GM23338 (cell line): ENCODE measurements at regions not wholly inside any gene's neighbourhood (a gene's known extent, or its start where the extent isn't known, plus 50 kb on each side); places are given as distances from the start of the nearest gene placed in this dataset.

ENCODE experiments used
- ATAC-seq: fragments of 200-7000 bp; cut with Tn5 transposase; 3 replicates; pipeline ENCODE4 v1.9.1; 2020
- DNase-seq: peaks from one replicate; pipeline ENCODE4 v3.0.0-alpha.2; 2015; ENCODE audit warnings: low spot score
- H2AFZ ChIP-seq: fragments of 200-600 bp; sonication (generic); 2 replicates; pipeline ENCODE4 v1.8.0; 2016; ENCODE audit warnings: antibody characterized with exemption, mild to moderate bottlenecking, moderate library complexity
- H3F3A ChIP-seq: fragments of 200-600 bp; sonication (generic); replicated peaks from 2 replicates; pipeline ENCODE4 v1.8.0; 2017; ENCODE audit warnings: antibody characterized with exemption, mixed run types, low read depth
- H3K27ac ChIP-seq: fragments of 200-600 bp; sonication (generic); 2 replicates; pipeline ENCODE4 v1.6.1; 2016; ENCODE audit warnings: low read depth
- H3K27me3 ChIP-seq: fragments of 200-600 bp; sonication (generic); 2 replicates; pipeline ENCODE4 v1.8.0; 2016; ENCODE audit warnings: mild to moderate bottlenecking, mixed run types, moderate library complexity; ENCODE audit not compliant: insufficient read depth
- H3K36me3 ChIP-seq: fragments of 200-600 bp; sonication (generic); 2 replicates; pipeline ENCODE4 v1.8.0; 2016; ENCODE audit warnings: mild to moderate bottlenecking; ENCODE audit not compliant: insufficient read depth
- H3K4me1 ChIP-seq: fragments of 200-600 bp; sonication (generic); 2 replicates; pipeline ENCODE4 v1.8.0; 2016; ENCODE audit warnings: mild to moderate bottlenecking, moderate library complexity; ENCODE audit not compliant: insufficient read depth
- H3K4me2 ChIP-seq: fragments of 200-600 bp; sonication (generic); 2 replicates; pipeline ENCODE4 v1.7.1; 2017; ENCODE audit warnings: mixed run types
- H3K4me3 ChIP-seq: fragments of 200-600 bp; sonication (generic); 2 replicates; pipeline ENCODE4 v1.6.1; 2016; ENCODE audit warnings: mixed run types
- H3K79me2 ChIP-seq: fragments of 200-600 bp; sonication (generic); replicated peaks from 2 replicates; pipeline ENCODE4 v1.8.0; 2017; ENCODE audit warnings: mild to moderate bottlenecking; ENCODE audit not compliant: insufficient read depth
- H3K9me2 ChIP-seq: fragments of 200-600 bp; sonication (generic); 2 replicates; pipeline ENCODE4 v1.8.0; 2017; ENCODE audit not compliant: insufficient read depth
- H4K20me1 ChIP-seq: fragments of 200-600 bp; sonication (generic); replicated peaks from 2 replicates; pipeline ENCODE4 v1.8.0; 2017; ENCODE audit warnings: mild to moderate bottlenecking; ENCODE audit not compliant: insufficient read depth
- H3K27ac Mint-ChIP-seq: 2 replicates; pipeline ENCODE4 v1.8.0; 2020; ENCODE audit warnings: inconsistent platforms, mild to moderate bottlenecking, moderate library complexity, mixed read lengths
- H3K27me3 Mint-ChIP-seq: 3 replicates; pipeline ENCODE4 v1.8.0; 2022; ENCODE audit warnings: low read depth, mild to moderate bottlenecking, moderate library complexity, mixed read lengths, inconsistent platforms; ENCODE audit not compliant: insufficient read depth, poor library complexity
- H3K36me3 Mint-ChIP-seq: 3 replicates; pipeline ENCODE4 v1.8.0; 2021; ENCODE audit warnings: low read depth, mild to moderate bottlenecking, inconsistent platforms, moderate library complexity, mixed read lengths
- H3K4me1 Mint-ChIP-seq: 3 replicates; pipeline ENCODE4 v1.8.0; 2020; ENCODE audit warnings: mild to moderate bottlenecking, inconsistent platforms, mixed read lengths
- H3K4me3 Mint-ChIP-seq: 3 replicates; pipeline ENCODE4 v1.8.0; 2021; ENCODE audit warnings: moderate library complexity, mild to moderate bottlenecking, inconsistent platforms, mixed read lengths
- H3K9me3 Mint-ChIP-seq: 3 replicates; pipeline ENCODE4 v1.8.0; 2020; ENCODE audit warnings: moderate library complexity, mild to moderate bottlenecking, inconsistent platforms, mixed read lengths
- CREB1 ChIP-seq: fragments of 250-450 bp; sonication (Bioruptor Pico); IDR thresholded peaks from 2 replicates; pipeline ENCODE4 v1.5.0; 2020; ENCODE audit warnings: low read depth, mild to moderate bottlenecking, moderate library complexity
- CTCF ChIP-seq, 2 experiments: fragments of 200-600 bp in 1 of 2; sonication (generic) in 1 of 2; conservative IDR thresholded peaks; 2 replicates each; pipeline versions ENCODE4 v1.5.1 to v1.6.1; 2016 to 2017; ENCODE audit warnings: antibody characterized with exemption in 2 of 2, low read depth in 2 of 2, mild to moderate bottlenecking in 2 of 2, moderate library complexity in 1 of 2
- EZH2 ChIP-seq: fragments of 200-600 bp; sonication (generic); IDR thresholded peaks from one replicate; pipeline ENCODE4 v1.8.0; 2017; ENCODE audit warnings: antibody characterized with exemption, mild to moderate bottlenecking, low read depth; ENCODE audit not compliant: unreplicated experiment
- JUNB ChIP-seq: IDR thresholded peaks from one replicate; pipeline ENCODE4 v1.6.1; 2016; ENCODE audit warnings: antibody characterized with exemption; ENCODE audit not compliant: unreplicated experiment
- NANOG ChIP-seq: IDR thresholded peaks from 2 replicates; pipeline ENCODE4 v1.6.1; 2016; ENCODE audit warnings: antibody characterized with exemption, borderline replicate concordance
- ZNF331 ChIP-seq: fragments of 250-450 bp; sonication (Bioruptor Pico); IDR thresholded peaks from 2 replicates; pipeline ENCODE4 v1.5.0; 2020; ENCODE audit warnings: low read depth, mild to moderate bottlenecking, moderate library complexity
- TF ChIP-seq, protein P1 (sequence below): IDR thresholded peaks from 2 replicates; pipeline ENCODE4 v1.6.1; 2016; ENCODE audit warnings: antibody characterized with exemption
- TF ChIP-seq, protein P2 (sequence below): fragments of 250-450 bp; sonication (Bioruptor Pico); IDR thresholded peaks from 2 replicates; pipeline ENCODE4 v1.5.0; 2020; ENCODE audit warnings: mild to moderate bottlenecking, moderate library complexity

GRCh38 chr10:47241946-47242867 is 57.8 kb upstream of the GDF10 start (continued):
- no peak for TF ChIP-seq CTCF (conservative IDR thresholded peaks at IDR 0.05; ENCODE audit: low read depth in 2 of 2)
- TF ChIP-seq JUNB: no peak
- TF ChIP-seq, protein P1, sequence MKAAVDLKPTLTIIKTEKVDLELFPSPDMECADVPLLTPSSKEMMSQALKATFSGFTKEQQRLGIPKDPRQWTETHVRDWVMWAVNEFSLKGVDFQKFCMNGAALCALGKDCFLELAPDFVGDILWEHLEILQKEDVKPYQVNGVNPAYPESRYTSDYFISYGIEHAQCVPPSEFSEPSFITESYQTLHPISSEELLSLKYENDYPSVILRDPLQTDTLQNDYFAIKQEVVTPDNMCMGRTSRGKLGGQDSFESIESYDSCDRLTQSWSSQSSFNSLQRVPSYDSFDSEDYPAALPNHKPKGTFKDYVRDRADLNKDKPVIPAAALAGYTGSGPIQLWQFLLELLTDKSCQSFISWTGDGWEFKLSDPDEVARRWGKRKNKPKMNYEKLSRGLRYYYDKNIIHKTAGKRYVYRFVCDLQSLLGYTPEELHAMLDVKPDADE: no peak

DNA sequence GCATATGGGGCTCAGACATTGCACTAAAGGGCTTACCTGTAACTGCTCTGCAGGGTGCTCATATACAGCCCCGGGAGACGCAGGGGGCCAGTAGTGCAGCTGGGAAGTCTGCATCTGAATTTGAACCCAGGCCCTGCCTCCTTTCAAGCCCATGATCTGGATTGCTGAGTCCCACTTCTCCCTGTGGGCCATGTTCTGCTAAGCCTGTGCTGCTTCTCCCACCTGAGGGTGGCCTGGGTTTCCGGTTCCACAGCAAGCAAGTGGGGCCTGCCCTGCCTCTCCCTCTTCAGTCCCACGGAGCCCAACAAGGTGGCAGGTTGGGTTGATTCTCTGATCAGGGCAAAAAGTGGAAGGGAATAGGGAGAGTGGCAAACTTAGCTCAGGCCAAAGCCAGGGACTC is 56.6 kb upstream of the GDF10 start:
- Histone ChIP-seq H3K4me3 (no peak overlapping the region), H3K36me3 (no peaks in the 10 kb centered on the region), H3K79me2 (no peaks in the 10 kb centered on the region), H4K20me1 (no peaks in the 10 kb centered on the region), H3K4me2 (no peak overlapping the region), H3K4me1 (no peaks in the 10 kb centered on the region), H3K27ac (no peak overlapping the region), H2AFZ (no peak overlapping the region), H3K27me3 (no peaks in the 10 kb centered on the region), H3K9me2 (peaks cover 6% of the 10 kb centered on the region; the same call in 1 of the 2 replicates), H3F3A (no peaks in the 10 kb centered on the region)
- no peaks in the 10 kb centered on the region for H3K36me3 Mint-ChIP-seq
- peaks cover 3% of the 10 kb centered on the region; the same call in 1 of the 3 replicates for H3K4me1 Mint-ChIP-seq
- DNase-seq (no peak), ATAC-seq (no peak)
- H3K4me3 Mint-ChIP-seq: no peak overlapping the region
- no peak overlapping the region for H3K27ac Mint-ChIP-seq
- H3K27me3 Mint-ChIP-seq: peaks cover 4% of the 10 kb centered on the region
- no peaks in the 10 kb centered on the region for H3K9me3 Mint-ChIP-seq
- TF ChIP-seq CREB1 (CRISPR knock-in tag) (no peak), JUNB (no peak), CTCF (conservative IDR thresholded peaks at IDR 0.05; ENCODE audit: low read depth in 2 of 2) (no peak), EZH2 (no peak), ZNF331 (CRISPR knock-in tag) (no peak), NANOG (no peak)
- TF ChIP-seq, protein P2, sequence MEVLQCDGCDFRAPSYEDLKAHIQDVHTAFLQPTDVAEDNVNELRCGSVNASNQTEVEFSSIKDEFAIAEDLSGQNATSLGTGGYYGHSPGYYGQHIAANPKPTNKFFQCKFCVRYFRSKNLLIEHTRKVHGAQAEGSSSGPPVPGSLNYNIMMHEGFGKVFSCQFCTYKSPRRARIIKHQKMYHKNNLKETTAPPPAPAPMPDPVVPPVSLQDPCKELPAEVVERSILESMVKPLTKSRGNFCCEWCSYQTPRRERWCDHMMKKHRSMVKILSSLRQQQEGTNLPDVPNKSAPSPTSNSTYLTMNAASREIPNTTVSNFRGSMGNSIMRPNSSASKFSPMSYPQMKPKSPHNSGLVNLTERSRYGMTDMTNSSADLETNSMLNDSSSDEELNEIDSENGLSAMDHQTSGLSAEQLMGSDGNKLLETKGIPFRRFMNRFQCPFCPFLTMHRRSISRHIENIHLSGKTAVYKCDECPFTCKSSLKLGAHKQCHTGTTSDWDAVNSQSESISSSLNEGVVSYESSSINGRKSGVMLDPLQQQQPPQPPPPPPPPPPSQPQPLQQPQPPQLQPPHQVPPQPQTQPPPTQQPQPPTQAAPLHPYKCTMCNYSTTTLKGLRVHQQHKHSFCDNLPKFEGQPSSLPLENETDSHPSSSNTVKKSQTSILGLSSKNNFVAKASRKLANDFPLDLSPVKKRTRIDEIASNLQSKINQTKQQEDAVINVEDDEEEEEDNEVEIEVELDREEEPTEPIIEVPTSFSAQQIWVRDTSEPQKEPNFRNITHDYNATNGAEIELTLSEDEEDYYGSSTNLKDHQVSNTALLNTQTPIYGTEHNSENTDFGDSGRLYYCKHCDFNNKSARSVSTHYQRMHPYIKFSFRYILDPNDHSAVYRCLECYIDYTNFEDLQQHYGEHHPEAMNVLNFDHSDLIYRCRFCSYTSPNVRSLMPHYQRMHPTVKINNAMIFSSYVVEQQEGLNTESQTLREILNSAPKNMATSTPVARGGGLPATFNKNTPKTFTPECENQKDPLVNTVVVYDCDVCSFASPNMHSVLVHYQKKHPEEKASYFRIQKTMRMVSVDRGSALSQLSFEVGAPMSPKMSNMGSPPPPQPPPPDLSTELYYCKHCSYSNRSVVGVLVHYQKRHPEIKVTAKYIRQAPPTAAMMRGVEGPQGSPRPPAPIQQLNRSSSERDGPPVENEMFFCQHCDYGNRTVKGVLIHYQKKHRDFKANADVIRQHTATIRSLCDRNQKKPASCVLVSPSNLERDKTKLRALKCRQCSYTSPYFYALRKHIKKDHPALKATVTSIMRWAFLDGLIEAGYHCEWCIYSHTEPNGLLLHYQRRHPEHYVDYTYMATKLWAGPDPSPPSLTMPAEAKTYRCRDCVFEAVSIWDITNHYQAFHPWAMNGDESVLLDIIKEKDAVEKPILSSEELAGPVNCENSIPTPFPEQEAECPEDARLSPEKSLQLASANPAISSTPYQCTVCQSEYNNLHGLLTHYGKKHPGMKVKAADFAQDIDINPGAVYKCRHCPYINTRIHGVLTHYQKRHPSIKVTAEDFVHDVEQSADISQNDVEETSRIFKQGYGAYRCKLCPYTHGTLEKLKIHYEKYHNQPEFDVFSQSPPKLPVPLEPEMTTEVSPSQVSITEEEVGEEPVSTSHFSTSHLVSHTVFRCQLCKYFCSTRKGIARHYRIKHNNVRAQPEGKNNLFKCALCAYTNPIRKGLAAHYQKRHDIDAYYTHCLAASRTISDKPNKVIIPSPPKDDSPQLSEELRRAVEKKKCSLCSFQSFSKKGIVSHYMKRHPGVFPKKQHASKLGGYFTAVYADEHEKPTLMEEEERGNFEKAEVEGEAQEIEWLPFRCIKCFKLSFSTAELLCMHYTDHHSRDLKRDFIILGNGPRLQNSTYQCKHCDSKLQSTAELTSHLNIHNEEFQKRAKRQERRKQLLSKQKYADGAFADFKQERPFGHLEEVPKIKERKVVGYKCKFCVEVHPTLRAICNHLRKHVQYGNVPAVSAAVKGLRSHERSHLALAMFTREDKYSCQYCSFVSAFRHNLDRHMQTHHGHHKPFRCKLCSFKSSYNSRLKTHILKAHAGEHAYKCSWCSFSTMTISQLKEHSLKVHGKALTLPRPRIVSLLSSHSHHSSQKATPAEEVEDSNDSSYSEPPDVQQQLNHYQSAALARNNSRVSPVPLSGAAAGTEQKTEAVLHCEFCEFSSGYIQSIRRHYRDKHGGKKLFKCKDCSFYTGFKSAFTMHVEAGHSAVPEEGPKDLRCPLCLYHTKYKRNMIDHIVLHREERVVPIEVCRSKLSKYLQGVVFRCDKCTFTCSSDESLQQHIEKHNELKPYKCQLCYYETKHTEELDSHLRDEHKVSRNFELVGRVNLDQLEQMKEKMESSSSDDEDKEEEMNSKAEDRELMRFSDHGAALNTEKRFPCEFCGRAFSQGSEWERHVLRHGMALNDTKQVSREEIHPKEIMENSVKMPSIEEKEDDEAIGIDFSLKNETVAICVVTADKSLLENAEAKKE (CRISPR knock-in tag): no peak
